NB4 (cell line): ENCODE measurements at regions not wholly inside any gene's neighbourhood (a gene's known extent, or its start where the extent isn't known, plus 50 kb on each side); places are given as distances from the start of the nearest gene placed in this dataset.
A peak's percentile ranks its signal among the peaks of the same experiment; 100 is the strongest.

Experiments
- DNase-seq: peaks from one replicate; pipeline ENCODE4 v3.0.0; 2010; ENCODE audit warnings: low read depth
- H3K4me3 ChIP-seq: one replicate; pipeline ENCODE4 v1.5.1; 2011; ENCODE audit warnings: mild to moderate bottlenecking, low read depth, low read length, moderate library complexity
- MYC ChIP-seq: IDR thresholded peaks from 2 replicates; pipeline ENCODE4 v1.6.1; 2011; ENCODE audit warnings: low read depth, low read length
- POLR2A ChIP-seq: IDR thresholded peaks from 2 replicates; pipeline ENCODE4 v1.6.1; 2011; ENCODE audit warnings: mild to moderate bottlenecking; ENCODE audit not compliant: insufficient read length; ENCODE audit errors: extremely low read depth
- TF ChIP-seq, protein P1 (sequence below): IDR thresholded peaks from one replicate; pipeline ENCODE4 v1.5.1; 2012; ENCODE audit warnings: low read depth, low read length
- TF ChIP-seq, protein P2 (sequence below): IDR thresholded peaks from 2 replicates; pipeline ENCODE4 v1.6.1; 2011; ENCODE audit warnings: low read depth, low read length

DNA sequence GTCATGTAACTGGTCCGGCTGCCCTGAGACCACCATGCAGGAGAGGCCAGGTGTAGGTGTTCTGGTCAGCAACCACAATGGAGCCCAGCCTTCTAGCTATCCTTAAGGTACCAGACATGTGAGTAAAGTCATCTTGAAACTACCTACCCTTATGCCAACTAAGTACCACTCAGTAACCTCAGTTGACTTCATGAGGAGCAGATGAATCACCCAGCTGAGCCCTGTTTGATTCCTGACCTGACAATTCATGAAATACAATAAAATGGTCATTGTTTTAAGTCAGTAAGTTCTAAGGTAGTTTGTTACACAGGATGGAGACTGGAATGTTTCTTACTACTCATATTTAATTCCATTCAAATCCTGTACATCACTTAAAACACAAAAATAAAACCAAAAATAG lies 113.1 kb upstream of the LMO4 start:
- no peak overlapping the region for H3K4me3 ChIP-seq
- TF ChIP-seq MYC (no peak), POLR2A (no peak)
- TF ChIP-seq, protein P1, sequence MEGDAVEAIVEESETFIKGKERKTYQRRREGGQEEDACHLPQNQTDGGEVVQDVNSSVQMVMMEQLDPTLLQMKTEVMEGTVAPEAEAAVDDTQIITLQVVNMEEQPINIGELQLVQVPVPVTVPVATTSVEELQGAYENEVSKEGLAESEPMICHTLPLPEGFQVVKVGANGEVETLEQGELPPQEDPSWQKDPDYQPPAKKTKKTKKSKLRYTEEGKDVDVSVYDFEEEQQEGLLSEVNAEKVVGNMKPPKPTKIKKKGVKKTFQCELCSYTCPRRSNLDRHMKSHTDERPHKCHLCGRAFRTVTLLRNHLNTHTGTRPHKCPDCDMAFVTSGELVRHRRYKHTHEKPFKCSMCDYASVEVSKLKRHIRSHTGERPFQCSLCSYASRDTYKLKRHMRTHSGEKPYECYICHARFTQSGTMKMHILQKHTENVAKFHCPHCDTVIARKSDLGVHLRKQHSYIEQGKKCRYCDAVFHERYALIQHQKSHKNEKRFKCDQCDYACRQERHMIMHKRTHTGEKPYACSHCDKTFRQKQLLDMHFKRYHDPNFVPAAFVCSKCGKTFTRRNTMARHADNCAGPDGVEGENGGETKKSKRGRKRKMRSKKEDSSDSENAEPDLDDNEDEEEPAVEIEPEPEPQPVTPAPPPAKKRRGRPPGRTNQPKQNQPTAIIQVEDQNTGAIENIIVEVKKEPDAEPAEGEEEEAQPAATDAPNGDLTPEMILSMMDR, result no peak
- TF ChIP-seq, protein P2, sequence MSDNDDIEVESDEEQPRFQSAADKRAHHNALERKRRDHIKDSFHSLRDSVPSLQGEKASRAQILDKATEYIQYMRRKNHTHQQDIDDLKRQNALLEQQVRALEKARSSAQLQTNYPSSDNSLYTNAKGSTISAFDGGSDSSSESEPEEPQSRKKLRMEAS, result no peak
- no peak for DNase-seq

DNA sequence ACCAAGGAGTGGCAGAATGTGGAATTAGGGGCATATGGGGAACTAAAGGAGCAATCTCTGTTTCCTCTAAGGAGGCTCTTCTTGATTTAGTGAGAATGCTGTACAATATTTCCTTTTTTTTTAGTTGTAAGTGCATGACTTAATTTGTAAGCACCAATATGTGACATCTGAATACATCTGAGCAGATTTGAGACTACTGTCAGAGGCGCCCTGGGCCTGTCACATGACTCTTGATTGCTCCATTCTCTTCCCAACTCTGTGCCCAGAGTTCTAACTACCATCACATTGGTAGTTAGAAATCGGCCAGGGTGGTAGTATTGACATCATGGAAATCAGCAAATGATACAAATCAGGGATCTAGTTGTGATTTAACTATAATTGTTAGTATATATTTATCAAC lies 110.1 kb upstream of the LMO4 start:
- TF ChIP-seq, protein P2, result no peak
- TF ChIP-seq, protein P1, result no peak
- TF ChIP-seq POLR2A, result no peak
- no peak for TF ChIP-seq MYC
- no peak for DNase-seq

DNA sequence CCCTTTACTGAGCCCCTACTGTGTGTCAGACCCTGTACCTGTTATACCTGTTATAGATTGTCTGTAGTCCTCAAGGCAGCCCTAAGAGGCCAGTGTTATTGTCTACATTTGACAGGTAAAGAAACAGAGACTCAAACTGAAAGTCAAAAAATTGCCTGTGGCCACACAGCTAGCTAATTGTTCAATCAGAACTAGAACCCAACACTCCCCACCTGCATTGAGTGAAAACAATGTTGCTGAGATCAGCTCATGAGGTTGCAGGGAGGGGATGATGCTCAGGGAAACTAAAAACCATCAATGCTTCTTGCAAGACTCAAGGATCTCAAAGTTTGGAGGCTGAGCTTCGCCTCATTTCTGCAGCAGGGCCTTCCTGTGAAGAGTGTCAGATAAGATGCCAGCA lies 109.5 kb upstream of the LMO4 start:
- TF ChIP-seq, protein P1, result no peak
- TF ChIP-seq MYC, result no peak
- TF ChIP-seq, protein P2, result no peak
- no peak for TF ChIP-seq POLR2A
- DNase-seq, result no peak
- no peak overlapping the region for H3K4me3 ChIP-seq

More for the DNA sequence above, 110.1 kb upstream of the LMO4 start:
- H3K4me3 ChIP-seq, result no peak overlapping the region

DNA sequence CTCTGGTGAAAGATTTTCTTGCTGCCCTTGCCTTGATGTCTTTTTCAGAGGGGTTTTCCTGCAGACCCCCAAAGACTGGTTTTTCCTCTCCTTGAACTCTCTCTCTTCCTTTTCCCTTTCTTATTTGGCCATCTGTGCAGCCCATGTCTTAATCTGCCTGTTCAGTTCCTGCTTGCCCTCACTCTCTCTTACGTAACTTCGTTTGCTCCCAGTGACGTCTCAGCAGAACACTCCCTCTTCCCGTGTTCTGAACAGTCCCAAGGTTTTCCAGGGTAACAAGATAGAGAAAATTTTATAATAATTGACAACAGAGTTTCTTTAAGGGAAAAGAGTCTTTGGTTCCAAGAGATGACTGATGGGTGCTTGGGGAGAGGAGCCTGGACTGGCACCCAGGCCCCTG lies 109.1 kb upstream of the LMO4 start:
- TF ChIP-seq, protein P2, result no peak
- TF ChIP-seq MYC (no peak), POLR2A (no peak)
- TF ChIP-seq, protein P1, result no peak
- DNase-seq, result peak; percentile 51
- no peak overlapping the region for H3K4me3 ChIP-seq

DNA sequence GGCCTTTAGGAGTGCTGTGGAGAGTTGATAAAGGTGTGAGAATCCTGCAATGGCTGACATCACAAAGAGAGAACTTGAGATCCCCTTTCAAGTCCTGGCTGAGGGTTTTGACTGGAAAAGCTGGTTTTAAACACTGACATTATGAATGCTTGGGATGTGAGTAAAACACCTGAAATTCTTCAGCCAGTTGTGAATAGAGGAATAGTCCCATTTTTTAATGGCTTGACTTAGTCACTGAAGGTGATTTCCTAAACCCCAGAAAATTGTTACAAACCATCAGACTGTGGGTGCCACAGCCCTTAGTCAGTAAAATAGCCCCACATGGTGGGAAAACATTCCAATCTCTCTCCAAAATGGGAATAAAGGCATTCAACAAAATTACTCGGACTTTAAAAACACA lies 107.7 kb upstream of the LMO4 start:
- TF ChIP-seq POLR2A (no peak), MYC (no peak)
- TF ChIP-seq, protein P2, result no peak
- TF ChIP-seq, protein P1, result no peak
- no peak for DNase-seq

DNA sequence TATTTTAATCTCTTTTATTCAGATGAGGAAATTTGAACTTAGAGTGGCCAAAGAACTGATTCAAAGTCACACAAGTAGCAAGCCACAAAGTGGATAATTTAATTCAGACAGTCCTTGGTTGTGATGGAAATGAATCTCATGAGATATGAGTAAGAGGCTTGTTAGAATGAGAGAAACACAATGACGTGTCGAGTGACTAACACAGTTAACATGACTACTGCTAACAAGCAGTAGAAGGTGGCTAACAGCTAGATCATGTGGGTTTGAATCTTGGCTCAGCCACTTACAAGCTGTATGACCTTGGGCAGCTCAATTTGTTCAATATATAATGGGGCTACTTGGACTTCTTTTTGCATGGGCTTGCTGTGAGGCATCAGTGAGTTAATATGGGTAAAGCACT lies 104.5 kb upstream of the LMO4 start:
- no peak overlapping the region for H3K4me3 ChIP-seq
- TF ChIP-seq POLR2A (no peak), MYC (no peak)
- TF ChIP-seq, protein P1, result no peak
- TF ChIP-seq, protein P2, result no peak
- DNase-seq, result no peak

More for the DNA sequence above, 107.7 kb upstream of the LMO4 start:
- no peak overlapping the region for H3K4me3 ChIP-seq
